ENCODE measurements at regions not wholly inside any gene's neighbourhood (a gene's known extent, or its start where the extent isn't known, plus 50 kb on each side); places are given as distances from the start of the nearest gene placed in this dataset.

DNA sequence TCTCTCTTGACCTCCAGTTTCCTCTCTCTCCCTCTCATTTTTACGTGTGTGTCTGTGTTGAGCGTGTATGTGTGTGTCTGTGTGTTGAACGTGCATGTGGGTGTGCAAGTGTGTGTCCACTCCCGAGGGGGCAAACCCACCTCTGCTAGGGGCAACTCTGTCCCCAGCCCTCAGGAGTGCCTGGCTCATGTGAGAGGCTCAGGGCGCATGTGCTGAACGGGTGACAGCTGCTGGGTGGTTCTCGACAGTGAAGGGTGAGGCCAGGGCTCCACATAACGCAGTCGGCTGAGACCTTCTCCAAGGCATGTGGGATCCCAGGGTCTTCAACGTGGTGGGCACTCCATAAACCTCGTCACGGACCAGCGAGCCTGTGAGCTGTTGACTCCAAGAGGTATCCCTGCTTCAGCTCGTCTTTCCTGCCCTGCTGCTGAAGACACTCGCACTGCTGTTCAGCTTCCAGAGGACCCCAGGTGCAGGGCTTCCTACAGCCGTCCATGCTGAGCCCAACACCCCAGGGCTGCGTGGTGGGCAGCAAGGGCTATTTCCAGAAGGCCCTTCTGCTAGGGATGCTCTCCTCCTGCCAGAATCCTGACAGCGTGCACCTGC lies 361.6 kb upstream of the SHH start:
- DNase-seq: no peak

DNA sequence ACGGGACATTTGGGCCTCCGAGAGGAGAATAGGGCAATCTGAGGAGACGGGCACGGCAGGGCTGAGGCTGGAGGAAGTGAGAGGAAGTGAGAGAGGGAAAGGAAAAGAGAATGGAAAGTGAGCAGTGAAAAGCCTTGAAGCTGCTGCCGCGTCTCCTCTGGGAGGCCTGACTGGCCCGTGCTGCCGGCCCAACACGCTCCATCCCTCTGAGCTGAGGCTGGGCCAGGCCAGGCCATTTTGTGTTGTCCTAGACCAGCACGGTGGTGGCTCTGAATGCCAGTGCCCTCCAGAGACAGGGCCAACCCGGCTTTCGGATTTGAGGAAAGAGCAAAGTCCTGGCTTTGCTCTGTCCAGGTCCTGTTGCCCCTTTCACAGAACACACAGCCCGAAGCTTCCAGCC lies 361.1 kb upstream of the SHH start:
- no peak for DNase-seq

DNA sequence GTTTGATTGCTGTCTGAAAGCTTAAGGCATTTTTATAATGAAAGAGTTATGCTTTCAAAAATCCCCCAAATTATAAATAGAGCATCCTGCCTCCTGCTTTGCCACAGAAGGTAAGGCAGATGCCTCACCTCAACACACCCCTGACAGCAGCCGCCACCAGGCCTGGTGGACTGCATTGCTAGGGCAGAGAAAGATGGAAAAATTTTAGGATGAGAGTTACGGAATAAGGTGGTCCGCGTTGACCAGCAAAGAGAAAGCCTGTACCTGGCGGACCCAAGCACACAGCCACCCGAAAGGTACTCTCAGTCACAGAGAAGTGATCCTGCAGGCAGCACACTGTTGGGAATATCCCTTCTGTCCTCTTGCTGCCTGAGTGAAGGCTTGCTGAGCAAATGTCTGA lies 360.4 kb upstream of the SHH start:
- no peak for DNase-seq

DNA sequence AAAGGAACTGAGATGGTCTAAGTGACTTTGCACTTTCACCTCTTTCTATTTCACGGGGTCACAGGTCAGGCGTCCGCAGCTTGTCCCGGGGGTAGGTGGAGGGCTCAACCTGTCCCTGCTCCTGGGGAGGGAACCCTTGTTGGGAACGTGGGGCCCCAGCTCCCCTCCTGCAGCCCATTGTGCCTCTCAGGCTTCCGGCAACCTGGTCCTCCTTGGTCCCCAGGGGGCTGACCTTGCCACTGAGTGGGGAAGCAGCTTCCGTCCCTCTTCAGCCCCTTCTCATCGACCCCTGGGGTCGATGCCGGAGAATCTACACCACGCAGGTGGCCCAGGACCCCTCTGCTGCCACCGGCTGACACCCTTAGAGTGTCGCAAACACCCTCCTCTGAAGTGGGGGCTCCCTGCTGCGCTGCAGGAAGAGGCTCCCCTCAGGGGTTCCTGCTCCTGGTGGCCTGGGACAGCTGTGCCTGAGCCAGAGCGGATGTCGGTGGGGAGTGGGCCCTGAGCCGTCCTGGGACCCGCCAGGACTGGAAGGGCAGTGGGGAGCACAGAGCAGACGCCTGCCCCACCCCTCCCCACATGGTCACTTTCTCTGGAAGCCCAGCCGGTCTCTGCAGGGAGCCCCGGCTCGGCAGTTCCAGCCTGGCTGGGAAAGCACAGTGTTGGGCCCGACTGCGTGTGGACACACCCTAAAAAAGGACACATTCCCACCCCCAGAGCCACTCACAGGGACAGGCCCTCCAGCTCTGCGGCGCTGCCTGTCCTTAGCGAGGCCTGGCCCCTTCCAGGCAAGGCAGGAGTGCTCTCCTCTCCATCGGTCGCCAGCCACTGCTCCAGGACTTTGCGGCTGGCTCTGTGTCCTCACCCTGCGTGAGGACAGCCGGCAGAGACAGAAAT lies 357.5 kb upstream of the SHH start:
- DNase-seq: no peak

DNA sequence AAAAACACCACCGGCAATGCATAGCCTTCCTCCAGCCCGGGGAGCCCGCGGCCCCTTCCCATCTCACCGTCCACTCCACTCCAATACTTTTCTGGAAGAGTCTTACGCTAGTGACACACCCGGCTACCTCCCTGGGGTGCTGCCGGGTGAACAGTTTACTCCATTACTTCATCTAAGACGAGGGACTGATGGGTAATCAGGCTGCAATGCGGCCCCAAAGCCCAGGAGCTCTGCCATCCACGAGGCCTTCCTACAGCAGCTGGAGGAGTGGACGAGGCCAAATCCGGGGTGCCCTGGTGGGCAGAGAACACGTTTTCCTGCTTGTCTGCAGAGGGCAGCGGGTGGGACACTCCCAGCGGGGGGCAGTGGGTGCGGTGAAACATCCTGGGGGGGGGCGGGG lies 356.2 kb upstream of the SHH start:
- no peak for DNase-seq

DNA sequence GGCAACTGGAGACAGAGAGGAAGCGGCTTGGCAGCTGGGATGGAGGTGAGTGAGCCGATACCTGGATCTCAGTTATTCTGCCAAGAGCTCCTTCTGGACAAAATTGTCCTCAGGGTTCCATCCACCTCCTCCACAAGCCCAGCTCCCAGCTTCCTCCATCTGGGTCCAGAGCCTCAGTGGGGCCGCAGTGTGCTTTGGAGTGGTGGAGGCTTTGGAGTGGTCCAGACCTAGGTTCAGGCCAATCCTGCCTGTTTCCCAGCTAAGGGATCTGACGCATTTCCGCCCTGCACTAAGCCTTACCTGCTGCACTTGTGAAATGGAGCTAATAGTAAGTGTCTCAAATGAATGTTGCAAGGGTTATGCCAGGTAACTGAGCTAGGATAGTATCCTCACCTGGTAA lies 355.7 kb upstream of the SHH start:
- no peak for DNase-seq

DNA sequence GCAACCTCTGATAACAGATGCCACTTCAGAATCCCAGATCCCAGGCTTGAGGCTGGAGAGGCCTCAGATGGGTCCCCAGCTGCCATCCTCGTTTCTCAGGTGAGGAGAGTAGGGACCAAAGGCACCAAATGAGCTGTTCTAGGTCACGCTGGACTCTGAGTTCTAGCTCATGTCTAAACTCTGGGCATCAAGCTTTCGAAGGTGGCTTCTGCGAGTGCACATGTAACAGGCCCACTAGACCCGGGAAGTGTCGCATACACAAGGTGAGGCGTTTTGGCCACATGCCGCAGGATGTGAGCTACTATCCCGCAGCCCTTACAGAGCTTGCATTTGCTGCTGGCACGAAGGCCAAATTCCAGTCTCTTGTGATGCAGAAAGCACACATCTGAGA lies 355.1 kb upstream of the SHH start:
- DNase-seq: no peak

DNA sequence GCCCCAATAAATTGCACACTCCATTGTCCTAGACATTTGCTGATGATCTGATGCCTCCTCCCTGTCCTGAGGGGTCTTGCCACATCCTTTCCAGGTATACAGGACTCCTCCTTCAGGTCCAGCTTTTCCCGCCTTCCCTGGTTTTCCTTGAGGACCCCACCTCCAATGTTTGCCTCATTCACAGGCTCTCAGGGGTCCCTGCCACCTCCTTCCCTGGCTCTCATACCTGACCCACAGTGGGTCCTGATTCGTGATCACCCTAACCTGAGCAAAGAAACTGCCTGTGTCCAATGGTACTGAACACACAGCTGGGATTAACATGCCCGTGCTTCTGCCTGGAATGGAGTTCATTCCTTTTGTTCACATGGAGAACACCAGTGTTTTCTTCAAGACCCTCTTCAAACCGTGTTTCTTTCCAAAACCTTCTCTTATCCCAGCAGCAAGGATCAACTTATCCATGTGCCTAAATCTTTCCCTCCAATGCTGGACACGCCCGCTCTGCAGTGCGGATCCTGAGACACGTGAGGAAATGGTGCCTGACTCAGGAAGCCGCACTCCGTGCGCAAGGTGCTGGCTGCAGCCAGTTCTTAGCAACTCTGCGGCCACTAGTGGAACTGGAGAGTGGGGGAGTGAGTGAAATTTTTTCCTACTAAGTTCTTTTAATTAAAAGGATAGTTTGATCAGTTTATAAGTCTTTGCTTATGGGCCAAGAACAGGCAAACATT lies 354.6 kb upstream of the SHH start:
- DNase-seq: no peak

DNA sequence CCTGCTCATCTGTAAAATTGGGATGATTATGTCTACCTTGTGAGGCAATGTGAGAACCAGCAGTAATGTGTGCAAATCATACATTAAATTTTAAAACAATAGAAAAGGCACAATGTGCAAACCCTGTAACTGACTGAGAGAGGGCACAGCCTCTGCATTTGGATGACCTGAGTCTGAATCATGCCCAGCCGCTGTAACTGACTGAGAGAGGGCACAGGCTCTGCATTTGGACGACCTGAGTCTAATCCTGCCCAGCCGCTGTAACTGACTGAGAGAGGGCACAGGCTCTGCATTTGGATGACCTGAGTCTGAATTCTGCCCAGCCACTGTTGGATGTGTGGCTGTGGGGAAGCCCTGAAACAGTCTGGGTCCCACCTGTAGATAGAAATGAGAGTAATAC lies 351.5 kb upstream of the SHH start:
- no peak for DNase-seq

DNA sequence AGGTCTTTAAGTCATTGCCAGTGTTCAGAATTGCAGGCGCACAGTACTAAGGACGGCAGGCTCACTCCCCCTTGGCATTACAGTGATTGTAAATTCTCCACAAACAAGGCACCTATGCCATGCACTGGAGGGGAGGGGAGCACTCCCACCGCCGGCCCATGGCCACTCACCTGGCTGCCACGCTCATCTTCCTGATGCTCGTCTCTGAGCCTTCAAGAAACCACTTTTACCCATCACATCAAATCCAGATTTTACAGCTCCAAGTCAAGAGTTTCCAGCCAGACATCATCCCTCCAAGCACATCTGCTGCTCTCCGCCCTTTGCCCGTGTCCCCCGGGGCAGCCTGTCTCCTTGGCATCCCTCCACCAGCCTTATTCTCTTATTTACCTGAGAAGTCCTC lies 350.2 kb upstream of the SHH start:
- no peak for DNase-seq

DNA sequence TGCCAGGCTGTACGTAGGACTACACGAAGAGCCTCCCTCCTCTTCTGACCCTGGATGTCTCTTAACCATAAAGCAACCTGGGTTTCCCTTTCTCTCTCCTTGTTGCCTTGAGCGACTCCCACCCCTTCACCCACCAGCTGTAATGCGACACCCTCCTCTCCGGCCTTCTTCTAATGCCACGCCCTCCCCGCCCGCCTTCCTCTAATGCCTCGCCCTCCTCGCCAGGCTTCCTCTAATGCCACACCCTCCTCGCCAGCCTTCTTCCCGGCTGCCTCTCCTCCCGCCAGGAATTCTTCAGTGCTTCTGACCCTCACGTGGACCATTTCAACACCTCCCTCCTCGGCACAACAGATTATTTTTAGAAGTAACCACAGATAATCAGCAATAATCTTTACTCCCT lies 348.5 kb upstream of the SHH start:
- no peak for DNase-seq

DNA sequence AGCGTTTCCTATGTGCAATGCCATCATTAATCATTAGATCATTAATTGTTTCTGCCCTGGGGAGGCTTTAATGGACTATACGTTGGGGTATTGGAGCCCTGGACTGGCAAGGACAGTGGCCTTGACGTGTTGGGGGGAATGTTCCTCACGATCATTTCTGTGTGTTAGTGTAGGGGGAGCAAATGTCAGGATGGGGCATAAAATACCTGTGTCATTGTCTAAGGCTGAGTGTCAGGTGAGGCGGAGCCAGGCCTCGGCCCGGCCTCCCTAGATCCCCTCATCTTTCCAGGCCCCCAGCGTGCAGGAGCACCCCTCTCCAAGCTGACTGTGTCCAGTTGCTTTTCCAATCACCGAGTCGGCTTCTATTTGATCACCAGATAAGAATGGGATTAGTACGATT lies 346.4 kb upstream of the SHH start:
- no peak for DNase-seq

DNA sequence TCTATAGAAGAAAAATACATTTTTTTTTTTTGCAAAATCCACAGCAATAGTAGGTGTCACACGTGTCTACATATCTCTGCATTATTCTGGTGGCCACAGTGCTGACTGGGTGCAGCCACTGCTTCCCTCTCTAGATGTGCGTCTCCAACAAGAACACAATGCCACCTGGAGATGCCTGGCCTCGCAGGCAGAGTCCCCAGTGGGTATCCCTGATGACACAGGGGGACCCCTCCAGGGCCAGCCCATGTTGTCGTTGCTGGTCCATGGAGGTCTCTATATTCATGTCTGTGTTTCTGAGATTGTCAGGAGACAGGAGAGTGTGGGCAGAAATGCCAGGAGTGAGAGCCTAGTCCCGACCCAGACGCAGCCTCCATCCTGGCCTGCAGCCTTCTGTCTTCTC lies 345.9 kb upstream of the SHH start:
- no peak for DNase-seq

DNA sequence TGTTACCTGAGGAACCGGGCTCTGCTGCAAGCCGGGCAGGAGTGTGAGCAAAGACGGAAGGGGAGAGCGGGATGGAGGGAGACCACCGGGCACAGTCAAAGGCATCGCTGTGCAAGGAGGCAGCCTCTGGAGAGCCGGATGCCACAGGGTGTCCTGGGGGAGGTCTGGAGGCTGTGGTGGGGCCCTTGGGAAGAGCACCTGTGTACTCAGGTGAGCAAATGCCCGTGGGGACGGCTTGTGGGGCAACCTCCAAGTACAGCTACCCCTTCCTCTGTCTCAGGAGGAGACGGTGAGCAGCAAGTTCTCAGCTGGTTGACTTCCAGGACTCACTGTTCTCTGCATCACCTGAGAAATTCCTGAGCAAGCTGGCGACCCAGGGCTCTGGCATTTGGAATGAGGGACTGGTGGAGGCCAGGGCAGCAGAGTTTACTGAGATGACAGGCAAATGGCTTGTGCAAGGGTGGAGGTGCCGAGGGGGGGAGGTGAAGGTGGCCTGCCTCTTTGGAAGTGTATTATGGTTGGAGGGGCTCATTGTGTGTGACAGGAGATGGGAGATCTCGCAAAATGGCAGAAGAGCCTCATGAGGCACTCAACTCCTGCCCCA lies 345.2 kb upstream of the SHH start:
- no peak for DNase-seq

DNA sequence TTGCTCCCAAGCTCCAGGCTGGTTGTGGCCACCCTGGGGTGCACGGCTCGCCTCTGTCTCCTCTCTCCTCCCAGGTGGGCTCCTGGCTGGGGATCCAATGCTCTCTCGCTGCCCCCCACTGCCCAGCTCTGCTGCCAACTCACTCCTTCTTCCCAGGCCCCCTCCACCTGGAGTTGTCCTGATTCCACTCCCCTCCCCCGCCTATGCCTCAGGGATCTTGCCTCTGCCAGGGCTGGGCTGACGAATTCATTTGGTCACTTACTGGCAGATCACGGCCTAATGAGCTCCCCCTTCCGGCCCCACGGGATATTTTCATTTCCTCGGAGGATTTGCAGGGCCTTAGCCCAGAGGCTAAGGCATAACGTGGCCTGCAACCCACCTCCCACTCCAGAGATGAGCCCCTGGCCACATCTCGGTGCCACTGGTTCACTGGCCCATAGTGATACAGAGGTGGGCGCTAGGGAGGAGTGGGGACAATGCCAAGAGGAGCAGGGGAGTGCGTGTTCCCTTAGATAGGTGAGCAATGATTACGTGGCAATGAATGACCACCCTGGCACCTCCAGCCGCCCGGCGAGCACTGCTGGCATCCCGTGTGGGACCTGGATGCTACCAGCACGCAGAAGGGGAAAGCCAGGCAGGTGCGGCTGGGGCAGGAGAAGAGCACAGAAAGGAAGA lies 344.6 kb upstream of the SHH start:
- no peak for DNase-seq

DNA sequence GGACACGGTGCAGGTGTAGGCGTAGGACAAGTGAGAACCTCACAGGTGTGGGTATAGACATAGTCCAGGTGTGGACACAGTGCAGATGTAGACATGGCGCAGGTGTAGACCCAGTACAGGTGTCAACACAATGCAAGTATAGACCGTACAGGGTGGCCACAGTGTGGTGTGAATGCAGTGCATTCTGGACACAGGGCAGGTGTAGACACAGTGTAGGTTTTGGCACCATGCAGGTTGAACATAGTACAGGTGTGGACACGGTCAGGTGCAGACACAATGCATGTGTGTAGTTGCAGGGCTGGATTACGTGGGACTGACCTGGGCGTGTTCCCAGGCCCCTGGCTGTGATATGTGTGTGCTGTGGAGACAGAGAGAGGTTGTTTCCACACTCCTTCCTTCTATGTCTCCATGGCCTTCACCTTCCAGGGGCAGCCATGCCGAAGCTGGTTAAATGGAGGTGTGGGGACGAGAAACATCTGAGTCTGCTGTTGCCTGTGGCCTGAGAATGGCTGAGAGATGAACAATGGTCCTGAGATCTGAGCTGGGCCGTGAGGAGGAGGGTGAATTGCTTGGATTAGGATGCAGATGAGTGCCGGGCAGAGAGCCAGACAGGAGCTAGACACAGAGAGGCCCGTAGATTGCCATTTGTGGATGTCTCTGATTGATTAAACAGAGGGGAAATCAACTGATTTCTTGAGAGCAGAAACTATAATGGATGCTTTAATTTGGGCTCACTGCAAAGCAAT lies 343.9 kb upstream of the SHH start:
- no peak for DNase-seq

DNA sequence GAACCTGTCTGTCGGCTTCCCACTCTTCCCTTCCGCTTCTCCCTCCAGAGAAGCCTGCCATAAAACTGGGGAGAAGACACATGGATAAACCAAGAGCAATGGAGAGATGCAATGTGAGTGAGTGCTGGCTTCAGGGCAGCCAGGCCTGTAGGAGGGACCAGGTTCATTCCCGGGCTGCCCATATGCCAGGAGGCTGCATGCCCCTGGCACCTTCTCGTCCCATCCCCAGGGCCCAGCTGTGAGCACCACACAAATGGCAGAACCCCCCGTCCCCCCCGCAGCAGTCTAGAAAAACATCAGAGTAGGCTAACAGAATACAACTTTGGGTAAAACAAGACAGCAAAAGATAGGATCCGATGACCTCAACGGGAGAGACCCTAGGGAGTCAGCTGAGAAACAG lies 341.3 kb upstream of the SHH start:
- no peak for DNase-seq

DNA sequence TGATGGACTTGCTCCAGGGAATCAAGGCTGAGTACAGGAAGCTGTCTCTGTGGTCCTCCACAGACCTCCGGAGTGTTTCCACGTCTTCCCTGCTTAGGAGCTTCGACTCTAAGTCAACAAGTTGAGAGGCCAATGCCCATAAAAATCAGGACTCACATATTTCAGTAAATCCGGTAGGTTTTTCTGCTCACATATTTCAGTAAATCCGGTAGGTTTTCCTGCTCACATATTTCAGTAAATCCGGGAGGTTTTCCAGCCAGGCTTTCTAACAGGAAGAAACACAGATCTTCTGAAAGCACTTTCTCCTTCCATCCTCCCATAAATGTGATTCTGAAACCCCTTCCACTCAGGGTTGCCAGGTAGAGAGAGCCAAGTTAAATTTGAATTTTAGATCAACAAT lies 340.1 kb upstream of the SHH start:
- no peak for DNase-seq

DNA sequence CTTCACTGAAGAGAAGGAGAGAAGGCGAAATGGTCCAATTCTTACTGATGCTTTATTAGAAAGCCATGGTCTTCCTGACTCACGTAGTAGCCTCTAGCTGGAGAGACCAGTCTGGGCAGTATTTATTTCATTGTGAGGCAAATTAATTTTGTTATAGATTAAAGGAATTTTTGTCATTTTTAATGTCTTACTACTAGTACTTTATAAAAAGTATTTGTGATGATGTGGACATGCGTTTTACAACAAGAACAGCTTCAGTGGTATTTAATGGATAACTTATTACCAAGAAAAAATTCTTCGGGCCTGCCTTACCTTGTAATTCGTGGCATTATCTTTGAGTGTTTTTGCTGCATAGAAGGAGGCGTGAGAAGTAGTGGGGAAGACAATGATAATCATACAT lies 339.4 kb upstream of the SHH start:
- DNase-seq: no peak

DNA sequence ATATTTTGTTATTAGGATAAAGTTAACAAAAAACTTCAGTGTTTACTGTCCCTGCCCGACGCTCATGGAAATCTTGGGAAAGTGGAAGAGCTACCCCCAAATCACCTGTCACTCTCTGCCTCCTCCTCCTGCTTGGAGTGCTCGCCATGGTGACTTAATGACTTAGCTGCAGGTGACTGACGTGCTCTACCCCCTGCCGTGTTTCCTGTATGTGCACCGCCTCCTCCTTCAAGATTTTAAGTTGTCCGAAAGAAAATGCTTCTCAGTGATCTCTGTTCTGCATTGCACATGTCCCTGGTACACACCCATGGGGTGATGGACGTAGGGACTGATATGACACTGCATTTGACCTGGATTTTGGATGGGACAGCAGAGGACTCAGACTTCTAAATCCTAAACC lies 338.8 kb upstream of the SHH start:
- DNase-seq: no peak

DNA sequence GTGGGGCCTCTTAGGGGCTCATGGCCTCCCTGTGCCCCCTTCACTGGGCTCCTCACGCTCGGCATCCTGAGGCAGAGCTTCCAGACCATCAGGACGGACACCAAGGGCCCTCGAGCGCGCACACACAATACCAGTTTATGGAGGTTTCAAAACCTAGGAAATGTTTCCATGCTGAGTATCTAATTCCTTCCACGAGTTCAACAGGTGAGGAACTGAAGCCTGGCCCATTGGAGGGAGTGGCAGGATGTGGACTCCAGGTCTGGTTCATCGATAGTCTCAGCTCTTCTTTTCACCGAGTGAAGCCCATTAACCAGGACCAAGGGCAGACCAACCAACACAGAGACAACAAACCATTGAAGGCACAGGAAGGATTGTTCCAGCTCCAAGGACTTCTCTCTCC lies 336.7 kb upstream of the SHH start:
- no peak for DNase-seq

DNA sequence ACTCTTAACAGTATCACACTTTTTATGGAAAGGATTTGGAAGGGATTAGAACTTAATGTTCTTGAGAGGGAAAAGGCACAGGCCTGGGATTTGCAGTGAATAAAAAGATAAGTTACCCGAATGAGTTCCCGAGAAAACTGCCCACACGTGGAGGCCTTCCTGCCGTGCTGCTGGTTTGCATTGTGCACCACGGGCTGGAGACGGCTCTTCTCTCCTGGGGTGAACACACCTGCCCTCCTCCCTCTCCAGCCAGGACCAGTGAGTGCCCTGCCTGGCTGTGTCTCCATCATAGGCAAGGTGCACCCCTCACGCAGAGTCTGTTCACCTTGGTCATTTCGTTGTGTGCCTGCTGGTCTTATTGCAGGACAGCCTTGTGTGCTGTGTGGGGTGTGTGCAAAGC lies 336.3 kb upstream of the SHH start:
- no peak for DNase-seq
